RWPE2 (cell line): ENCODE measurements at regions not wholly inside any gene's neighbourhood (a gene's known extent, or its start where the extent isn't known, plus 50 kb on each side); places are given as distances from the start of the nearest gene placed in this dataset.

ENCODE experiments used
- ATAC-seq: fragments of 200-7000 bp; cut with Tn5 transposase; 3 replicates; pipeline ENCODE4 v1.9.1; 2021; ENCODE audit warnings: low read depth
- DNase-seq: peaks from one replicate; pipeline ENCODE4 v3.0.0-alpha.2; 2020; ENCODE audit warnings: low spot score
- H3K27ac ChIP-seq: fragments of 450-650 bp; 2 replicates; pipeline ENCODE4 v1.5.1; 2017; ENCODE audit warnings: mild to moderate bottlenecking; ENCODE audit not compliant: poor library complexity, severe bottlenecking
- H3K27me3 ChIP-seq: fragments of 250-450 bp; sonication (Bioruptor Pico); 2 replicates; pipeline ENCODE4 v1.5.1; 2021; ENCODE audit warnings: mild to moderate bottlenecking, moderate library complexity; ENCODE audit not compliant: insufficient read depth, poor library complexity, severe bottlenecking
- H3K36me3 ChIP-seq: fragments of 250-450 bp; sonication (Bioruptor Pico); 2 replicates; pipeline ENCODE4 v1.5.1; 2020; ENCODE audit warnings: low read depth, mild to moderate bottlenecking, moderate library complexity
- H3K4me1 ChIP-seq: fragments of 250-450 bp; sonication (Bioruptor Pico); 2 replicates; pipeline ENCODE4 v1.5.1; 2021; ENCODE audit warnings: mild to moderate bottlenecking, moderate library complexity; ENCODE audit not compliant: insufficient read depth, poor library complexity, severe bottlenecking
- H3K4me3 ChIP-seq: fragments of 250-450 bp; sonication (Bioruptor Pico); 2 replicates; pipeline ENCODE4 v1.5.1; 2021; ENCODE audit warnings: mild to moderate bottlenecking, moderate library complexity; ENCODE audit not compliant: severe bottlenecking
- H3K9me3 ChIP-seq: fragments of 250-450 bp; sonication (Bioruptor Pico); 2 replicates; pipeline ENCODE4 v1.5.1; 2021; ENCODE audit warnings: mild to moderate bottlenecking, moderate library complexity; ENCODE audit not compliant: severe bottlenecking
- CTCF ChIP-seq: fragments of 450-650 bp; IDR thresholded peaks from one replicate; pipeline ENCODE4 v1.5.1; 2017; ENCODE audit warnings: mild to moderate bottlenecking, moderate library complexity; ENCODE audit not compliant: poor library complexity, severe bottlenecking

- Histone ChIP-seq H3K36me3 (no peaks in the 10 kb centered on the region), H3K9me3 (no peaks in the 10 kb centered on the region), H3K27me3 (no peaks in the 10 kb centered on the region), H3K4me3 (no peak overlapping the region), H3K27ac (no peak overlapping the region), H3K4me1 (no peaks in the 10 kb centered on the region)
- DNase-seq (no peak), ATAC-seq (no peak)
- no peak for TF ChIP-seq CTCF
These were observed 214.0 kb upstream of the CEP162 start for GRCh38 chr6:84441456-84441855.

- ATAC-seq (no peak), DNase-seq (no peak)
- Histone ChIP-seq H3K4me3 (no peak overlapping the region), H3K36me3 (no peaks in the 10 kb centered on the region), H3K27me3 (peaks cover 10% of the 10 kb centered on the region), H3K9me3 (no peaks in the 10 kb centered on the region), H3K4me1 (no peaks in the 10 kb centered on the region), H3K27ac (no peak overlapping the region)
- TF ChIP-seq CTCF, result no peak
These were observed 207.1 kb upstream of the CEP162 start for GRCh38 chr6:84434550-84434949.

GRCh38 chr6:84432619-84433018 lies 205.2 kb upstream of the CEP162 start:
- ATAC-seq (peak; percentile 48; the same call in 1 of the 3 replicates), DNase-seq (no peak)
- H3K27ac ChIP-seq, result no peak overlapping the region
- no peaks in the 10 kb centered on the region for H3K4me1 ChIP-seq
- no peak overlapping the region for H3K4me3 ChIP-seq
- no peak for TF ChIP-seq CTCF
- no peaks in the 10 kb centered on the region for H3K9me3 ChIP-seq
- H3K36me3 ChIP-seq, result no peaks in the 10 kb centered on the region
- H3K27me3 ChIP-seq, result peaks cover 14% of the 10 kb centered on the region

- Histone ChIP-seq H3K27me3 (peaks cover 26% of the 10 kb centered on the region), H3K4me3 (no peak overlapping the region), H3K36me3 (no peaks in the 10 kb centered on the region), H3K4me1 (no peaks in the 10 kb centered on the region), H3K27ac (no peak overlapping the region), H3K9me3 (no peaks in the 10 kb centered on the region)
- ATAC-seq (peak; percentile 49; the same call in 1 of the 3 replicates), DNase-seq (no peak)
- TF ChIP-seq CTCF, result peak; percentile 93
These were observed 201.0 kb upstream of the CEP162 start for GRCh38 chr6:84428300-84428907.

- H3K36me3 ChIP-seq, result no peaks in the 10 kb centered on the region
- no peak for DNase-seq
- H3K27me3 ChIP-seq, result peaks cover 46% of the 10 kb centered on the region
- H3K27ac ChIP-seq, result no peak overlapping the region
- no peaks in the 10 kb centered on the region for H3K4me1 ChIP-seq
- no peak for TF ChIP-seq CTCF
- ATAC-seq, result no peak
- H3K9me3 ChIP-seq, result no peaks in the 10 kb centered on the region
- no peak overlapping the region for H3K4me3 ChIP-seq
These were observed 198.7 kb upstream of the CEP162 start for GRCh38 chr6:84425971-84426705.
